Colonic mucosa (tissue), 4 donors: ENCODE measurements at regions not wholly inside any gene's neighbourhood (a gene's known extent, or its start where the extent isn't known, plus 50 kb on each side); places are given as distances from the start of the nearest gene placed in this dataset.

Source experiments
- DNase-seq: peaks from one replicate; pipeline ENCODE4 v3.0.0-alpha.2; 2020
- H3K27ac ChIP-seq: fragments of 200-600 bp; one replicate; pipeline ENCODE4 v1.8.0; 2021
- H3K27me3 ChIP-seq: fragments of 200-600 bp; one replicate; pipeline ENCODE4 v1.8.0; 2021
- H3K36me3 ChIP-seq: fragments of 200-600 bp; one replicate; pipeline ENCODE4 v1.8.0; 2021
- H3K4me1 ChIP-seq: fragments of 200-600 bp; one replicate; pipeline ENCODE4 v1.8.0; 2021; ENCODE audit warnings: mild to moderate bottlenecking
- H3K4me3 ChIP-seq: fragments of 200-600 bp; one replicate; pipeline ENCODE4 v1.8.0; 2021
- H3K9ac ChIP-seq, 2 donors: one replicate each; pipeline ENCODE4 v1.7.0; 2013; ENCODE audit warnings: control low read depth in 2 of 2, low read depth in 2 of 2, low read length in 2 of 2
- H3K9me3 ChIP-seq: fragments of 200-600 bp; one replicate; pipeline ENCODE4 v1.8.0; 2021
- intact Hi-C: fragments of 100-400 bp; cut with DNase I; formaldehyde crosslinking; loops from one replicate; pipeline ENCODE4 v1.14.1; 2022
- TF ChIP-seq, protein P1 (sequence below): fragments of 200-600 bp; IDR thresholded peaks from one replicate; pipeline ENCODE4 v1.8.0; 2022; ENCODE audit warnings: antibody characterized with exemption, mild to moderate bottlenecking
- donor health status: healthy.
- donor health status: DM: no; HTN: no; CAD: no.
- donor health status: DM: no; HTN: no; CAD: no.

DNA sequence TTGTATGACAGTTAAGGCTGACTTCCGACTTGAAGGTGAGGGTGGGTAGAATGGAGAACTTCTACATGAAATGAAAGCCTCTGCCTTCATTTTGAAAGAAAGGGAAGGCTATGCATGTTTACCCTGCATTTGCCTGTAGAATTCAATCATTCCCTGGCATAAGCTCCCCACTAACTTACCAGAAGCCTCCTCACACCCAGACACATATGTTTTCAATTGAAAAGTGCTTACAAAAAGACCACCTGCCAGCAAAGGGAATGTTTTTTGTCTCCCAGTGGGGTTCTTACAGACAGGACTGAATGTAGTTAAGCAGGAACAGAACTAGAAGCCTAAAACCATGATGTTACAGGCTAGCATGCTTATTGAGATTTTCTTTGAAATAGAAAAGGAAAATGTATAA lies 392.1 kb upstream of the HSF2 start:
- H3K9me3 ChIP-seq, result no peaks in the 10 kb centered on the region
- no peaks in the 10 kb centered on the region for H3K27me3 ChIP-seq
- TF ChIP-seq, protein P1, sequence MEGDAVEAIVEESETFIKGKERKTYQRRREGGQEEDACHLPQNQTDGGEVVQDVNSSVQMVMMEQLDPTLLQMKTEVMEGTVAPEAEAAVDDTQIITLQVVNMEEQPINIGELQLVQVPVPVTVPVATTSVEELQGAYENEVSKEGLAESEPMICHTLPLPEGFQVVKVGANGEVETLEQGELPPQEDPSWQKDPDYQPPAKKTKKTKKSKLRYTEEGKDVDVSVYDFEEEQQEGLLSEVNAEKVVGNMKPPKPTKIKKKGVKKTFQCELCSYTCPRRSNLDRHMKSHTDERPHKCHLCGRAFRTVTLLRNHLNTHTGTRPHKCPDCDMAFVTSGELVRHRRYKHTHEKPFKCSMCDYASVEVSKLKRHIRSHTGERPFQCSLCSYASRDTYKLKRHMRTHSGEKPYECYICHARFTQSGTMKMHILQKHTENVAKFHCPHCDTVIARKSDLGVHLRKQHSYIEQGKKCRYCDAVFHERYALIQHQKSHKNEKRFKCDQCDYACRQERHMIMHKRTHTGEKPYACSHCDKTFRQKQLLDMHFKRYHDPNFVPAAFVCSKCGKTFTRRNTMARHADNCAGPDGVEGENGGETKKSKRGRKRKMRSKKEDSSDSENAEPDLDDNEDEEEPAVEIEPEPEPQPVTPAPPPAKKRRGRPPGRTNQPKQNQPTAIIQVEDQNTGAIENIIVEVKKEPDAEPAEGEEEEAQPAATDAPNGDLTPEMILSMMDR, result no peak
- intact Hi-C loops, result no loop called here
- no peak overlapping the region for H3K27ac ChIP-seq
- DNase-seq, result no peak
- no peaks in the 10 kb centered on the region for H3K4me1 ChIP-seq
- H3K9ac ChIP-seq, result no peak overlapping the region
- no peaks in the 10 kb centered on the region for H3K36me3 ChIP-seq
- no peak overlapping the region for H3K4me3 ChIP-seq

DNA sequence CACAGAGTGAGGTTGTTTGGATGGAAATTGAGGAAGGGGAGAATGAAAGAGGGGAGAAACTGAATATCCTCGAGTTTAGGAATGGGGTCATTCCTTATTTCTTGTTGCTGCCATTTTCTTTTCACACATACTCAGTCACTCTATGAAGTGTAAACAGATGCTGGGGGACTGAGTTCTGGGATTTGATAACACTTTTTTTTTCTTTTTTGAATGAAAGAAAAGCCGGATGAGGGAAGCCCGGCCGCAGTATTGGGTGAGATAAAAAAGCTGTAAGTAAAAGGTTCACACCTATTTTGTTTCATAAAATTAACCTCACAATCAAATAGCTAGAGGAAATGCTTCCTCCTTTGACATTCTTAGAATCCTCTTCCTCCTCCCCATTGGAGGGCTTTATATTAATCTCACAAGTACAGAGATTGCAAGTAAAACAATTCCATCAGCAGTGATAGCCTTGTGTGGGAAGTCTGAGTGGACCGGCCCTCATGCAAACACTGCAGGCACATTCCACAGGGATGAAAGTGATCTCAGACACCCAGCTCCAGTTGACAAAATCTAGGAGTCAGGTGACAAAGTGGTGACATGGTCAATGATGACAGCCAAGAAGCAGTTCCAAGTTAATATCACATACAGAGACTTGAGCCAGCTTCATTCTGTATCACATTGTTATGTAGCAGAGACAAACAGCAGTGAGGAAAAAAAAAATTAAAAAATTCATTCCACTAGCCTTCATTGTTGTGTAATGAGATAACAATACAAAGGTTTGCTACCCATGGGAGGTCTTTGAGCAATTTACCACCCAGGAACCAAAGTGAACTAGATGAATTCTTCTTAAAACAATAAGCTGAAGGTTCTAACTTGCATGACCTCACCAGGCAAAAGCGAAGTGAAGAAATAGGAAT lies 391.1 kb upstream of the HSF2 start:
- intact Hi-C loops, result no loop called here
- Histone ChIP-seq H3K4me1 (no peaks in the 10 kb centered on the region), H3K36me3 (no peaks in the 10 kb centered on the region), H3K27me3 (no peaks in the 10 kb centered on the region), H3K9ac (no peak overlapping the region), H3K4me3 (no peak overlapping the region), H3K27ac (no peak overlapping the region), H3K9me3 (no peaks in the 10 kb centered on the region)
- TF ChIP-seq, protein P1, result no peak
- DNase-seq, result no peak

DNA sequence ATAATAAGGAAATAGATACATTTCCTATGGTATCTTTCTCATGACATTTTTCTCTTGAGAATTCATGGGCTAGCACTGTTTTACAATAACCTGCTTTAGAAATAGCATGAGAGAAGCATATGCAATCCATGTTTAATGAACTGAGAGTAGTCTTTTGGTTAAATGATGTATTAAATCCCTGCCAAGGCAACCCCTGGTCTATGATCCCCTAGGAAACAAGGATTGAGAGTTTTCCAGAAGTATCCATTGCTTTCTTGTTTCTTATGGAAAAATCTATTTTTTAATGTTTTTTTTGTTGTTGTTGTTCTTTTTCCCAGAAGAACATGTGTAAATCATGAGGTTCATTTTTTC lies 390.5 kb upstream of the HSF2 start:
- no peaks in the 10 kb centered on the region for H3K36me3 ChIP-seq
- no peaks in the 10 kb centered on the region for H3K9me3 ChIP-seq
- no peak overlapping the region for H3K9ac ChIP-seq
- TF ChIP-seq, protein P1, result no peak
- H3K4me1 ChIP-seq, result no peaks in the 10 kb centered on the region
- H3K27me3 ChIP-seq, result no peaks in the 10 kb centered on the region
- intact Hi-C loops, result no loop called here
- no peak overlapping the region for H3K27ac ChIP-seq
- DNase-seq, result no peak
- H3K4me3 ChIP-seq, result no peak overlapping the region

DNA sequence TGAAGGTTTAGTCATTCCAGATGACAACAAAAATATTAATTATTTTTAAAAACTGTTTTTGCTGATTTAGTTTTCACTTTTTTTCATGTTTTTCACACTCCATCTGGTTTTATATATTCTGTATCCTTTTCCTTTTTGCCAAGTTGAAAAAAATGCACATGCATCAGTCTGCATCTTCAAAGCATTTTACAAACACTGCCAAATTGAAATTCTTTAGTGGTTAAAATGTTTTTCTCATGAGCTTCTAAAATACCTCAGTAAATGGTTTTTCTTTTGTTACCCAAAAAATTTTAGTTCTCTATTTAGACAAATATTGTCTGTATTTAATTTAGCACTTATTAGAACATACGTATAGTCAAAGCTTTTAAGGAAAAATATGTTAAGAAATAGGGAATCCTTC lies 386.9 kb upstream of the HSF2 start:
- Histone ChIP-seq H3K27me3 (no peaks in the 10 kb centered on the region), H3K9me3 (no peaks in the 10 kb centered on the region), H3K4me1 (no peaks in the 10 kb centered on the region), H3K27ac (no peak overlapping the region), H3K4me3 (no peak overlapping the region), H3K9ac (no peak overlapping the region), H3K36me3 (no peaks in the 10 kb centered on the region)
- intact Hi-C loops, result no loop called here
- DNase-seq, result no peak
- TF ChIP-seq, protein P1, result no peak

DNA sequence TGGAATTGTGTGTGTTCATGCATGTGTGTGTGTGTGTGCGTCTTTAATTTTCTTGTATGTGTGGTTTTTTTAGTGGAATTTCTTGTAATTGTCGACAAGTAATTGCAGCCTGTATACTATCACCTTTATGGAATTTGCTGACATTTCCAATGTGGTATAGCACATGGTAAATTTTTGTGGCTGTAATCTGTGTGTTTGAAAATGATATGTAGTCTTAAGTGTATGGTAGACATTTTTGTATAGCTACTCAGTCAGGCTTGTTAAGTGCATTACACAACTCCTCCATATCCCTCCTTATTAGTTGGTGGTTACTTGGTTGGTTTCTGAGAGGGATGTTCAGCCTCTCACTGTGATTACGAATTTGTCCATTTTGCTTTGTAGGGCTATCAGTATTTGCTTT lies 384.5 kb upstream of the HSF2 start:
- Histone ChIP-seq H3K4me1 (no peaks in the 10 kb centered on the region), H3K27me3 (no peaks in the 10 kb centered on the region), H3K27ac (no peak overlapping the region), H3K9me3 (no peaks in the 10 kb centered on the region), H3K36me3 (no peaks in the 10 kb centered on the region), H3K9ac (no peak overlapping the region), H3K4me3 (no peak overlapping the region)
- no peak for DNase-seq
- intact Hi-C loops, result no loop called here
- TF ChIP-seq, protein P1, result no peak
